Lower leg skin (tissue), 4 donors: ENCODE measurements at regions not wholly inside any gene's neighbourhood (a gene's known extent, or its start where the extent isn't known, plus 50 kb on each side); places are given as distances from the start of the nearest gene placed in this dataset.

Source experiments
- DNase-seq, 2 donors: peaks; one replicate each; pipeline ENCODE4 v3.0.0-alpha.2; 2019; ENCODE audit warnings: low spot score in 2 of 2
- H3K4me3 ChIP-seq: fragments of 200-600 bp; sonication (generic); 2 replicates; pipeline ENCODE4 v1.5.1; 2017; ENCODE audit warnings: mild to moderate bottlenecking, low read depth; ENCODE audit not compliant: poor library complexity, severe bottlenecking
- POLR2A ChIP-seq, 2 donors: fragments of 450-650 bp; IDR thresholded peaks; one replicate each; pipeline ENCODE4 v1.6.1; 2016 to 2017; ENCODE audit warnings: antibody characterized with exemption in 2 of 2, mild to moderate bottlenecking in 1 of 2, moderate library complexity in 1 of 2
- WGBS, 2 donors: methylation state at CpG; one replicate each; pipeline ENCODE4 v1.1.5; 2018; 5-methylcytosine and 5-hydroxymethylcytosine counted together
- intact Hi-C: fragments of 100-400 bp; cut with DNase I; formaldehyde crosslinking; loops from one replicate; pipeline ENCODE4 v1.15.0; 2023; ENCODE audit warnings: low total_unique reads
- TF ChIP-seq, protein P1 (sequence below), 3 donors: fragments of 450-650 bp; IDR thresholded peaks; one replicate each; pipeline ENCODE4 v1.5.1; 2016; ENCODE audit warnings: antibody characterized with exemption in 3 of 3, mild to moderate bottlenecking in 3 of 3, moderate library complexity in 2 of 3

DNA sequence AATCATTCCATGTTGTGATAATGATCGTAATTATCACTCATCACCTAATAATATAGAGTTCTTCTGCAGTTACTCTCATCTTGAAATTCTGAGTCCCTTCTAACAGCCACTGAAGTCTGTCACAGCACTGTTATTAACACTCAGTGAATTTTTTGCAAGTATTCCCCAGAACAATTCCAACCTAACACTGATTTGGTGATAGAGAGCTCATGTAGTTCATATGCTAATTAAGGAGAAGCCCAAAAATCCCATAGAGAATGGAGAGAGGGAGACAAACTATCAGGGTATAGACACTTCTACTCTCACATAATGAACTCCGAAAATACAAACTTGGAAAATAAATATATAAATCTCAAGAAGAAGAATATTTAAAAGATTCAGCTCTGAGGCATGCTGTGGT is 1253.4 kb upstream of the NXPH2 start:
- DNase-seq, result no peak
- TF ChIP-seq, protein P1, sequence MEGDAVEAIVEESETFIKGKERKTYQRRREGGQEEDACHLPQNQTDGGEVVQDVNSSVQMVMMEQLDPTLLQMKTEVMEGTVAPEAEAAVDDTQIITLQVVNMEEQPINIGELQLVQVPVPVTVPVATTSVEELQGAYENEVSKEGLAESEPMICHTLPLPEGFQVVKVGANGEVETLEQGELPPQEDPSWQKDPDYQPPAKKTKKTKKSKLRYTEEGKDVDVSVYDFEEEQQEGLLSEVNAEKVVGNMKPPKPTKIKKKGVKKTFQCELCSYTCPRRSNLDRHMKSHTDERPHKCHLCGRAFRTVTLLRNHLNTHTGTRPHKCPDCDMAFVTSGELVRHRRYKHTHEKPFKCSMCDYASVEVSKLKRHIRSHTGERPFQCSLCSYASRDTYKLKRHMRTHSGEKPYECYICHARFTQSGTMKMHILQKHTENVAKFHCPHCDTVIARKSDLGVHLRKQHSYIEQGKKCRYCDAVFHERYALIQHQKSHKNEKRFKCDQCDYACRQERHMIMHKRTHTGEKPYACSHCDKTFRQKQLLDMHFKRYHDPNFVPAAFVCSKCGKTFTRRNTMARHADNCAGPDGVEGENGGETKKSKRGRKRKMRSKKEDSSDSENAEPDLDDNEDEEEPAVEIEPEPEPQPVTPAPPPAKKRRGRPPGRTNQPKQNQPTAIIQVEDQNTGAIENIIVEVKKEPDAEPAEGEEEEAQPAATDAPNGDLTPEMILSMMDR (IDR thresholded peaks at IDR 0.05), result no peak
- TF ChIP-seq POLR2A (IDR thresholded peaks at IDR 0.05), result no peak
- 92 to 93% methylated on average over 2 of the region's 2 CpGs for WGBS, 2 donors
- intact Hi-C loops, result no loop called here
- H3K4me3 ChIP-seq, result no peak overlapping the region

DNA sequence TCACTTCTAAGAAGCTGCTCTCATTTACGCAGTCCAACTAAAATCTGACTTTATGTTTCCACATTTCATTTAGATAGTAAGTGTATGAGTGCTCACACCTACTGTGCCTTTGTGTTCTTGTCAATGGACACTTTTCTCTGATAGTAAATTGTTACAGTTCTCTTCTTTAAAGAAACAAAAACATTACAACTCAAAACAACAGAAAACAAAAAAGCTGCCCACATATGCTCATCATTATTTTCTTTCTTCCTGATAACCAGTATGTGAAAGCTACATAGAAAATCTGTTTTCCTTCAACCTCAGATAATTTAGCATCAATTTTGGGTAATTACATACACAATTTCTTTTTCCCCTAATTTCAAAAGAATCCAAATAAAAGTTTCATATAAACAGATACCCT is 1247.8 kb upstream of the NXPH2 start:
- H3K4me3 ChIP-seq, result no peak overlapping the region
- WGBS, 2 donors, result 85 to 89% methylated on average over 1 of the region's 1 CpG
- no peak for DNase-seq
- TF ChIP-seq, protein P1 (IDR thresholded peaks at IDR 0.05), result no peak
- no peak for TF ChIP-seq POLR2A (IDR thresholded peaks at IDR 0.05)
- intact Hi-C loops, result no loop called here

DNA sequence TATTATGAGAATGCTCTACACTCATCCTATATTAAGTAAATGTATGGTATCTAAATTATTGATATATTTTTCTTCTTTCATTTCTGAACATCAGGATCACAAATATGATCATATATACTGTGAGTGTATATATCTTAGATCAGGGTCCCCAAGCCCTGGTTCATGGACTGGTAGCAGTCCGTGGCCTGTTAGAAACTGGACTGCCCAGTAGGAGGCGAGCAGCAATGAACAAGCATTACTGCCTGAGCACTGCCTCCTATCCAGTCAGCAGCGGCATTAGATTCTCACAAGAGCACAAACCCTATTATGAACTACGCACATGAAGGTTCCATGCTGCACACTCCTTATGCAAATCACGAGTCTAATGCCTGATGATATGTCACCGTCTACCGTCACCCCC is 1247.1 kb upstream of the NXPH2 start:
- no peak for DNase-seq
- intact Hi-C loops, result no loop called here
- 93 to 96% methylated on average over 7 of the region's 7 CpGs for WGBS, 2 donors

DNA sequence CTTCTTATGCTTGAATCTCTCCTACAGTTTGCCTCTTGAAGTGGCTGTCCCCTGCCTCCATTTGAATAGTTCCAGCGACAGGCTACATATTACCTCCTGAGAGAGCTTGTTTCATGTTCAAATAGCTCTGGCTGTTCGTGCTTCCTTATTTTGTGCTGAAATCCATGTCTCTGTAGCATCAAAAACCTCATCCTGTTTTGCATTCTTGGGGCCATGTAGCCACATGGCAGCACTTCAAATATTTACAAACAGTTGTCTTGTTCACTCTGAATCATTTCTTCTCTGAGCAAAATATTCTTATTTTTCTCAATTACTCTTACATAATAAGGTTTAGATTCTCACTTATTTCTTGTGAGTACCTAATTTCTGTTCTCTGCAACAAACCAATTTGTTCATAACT is 1243.1 kb upstream of the NXPH2 start:
- WGBS, 2 donors, result 37 to 46% methylated on average over 2 of the region's 2 CpGs
- intact Hi-C loops, result no loop called here
- no peak overlapping the region for H3K4me3 ChIP-seq
- no peak for DNase-seq
- TF ChIP-seq, protein P1 (IDR thresholded peaks at IDR 0.05), result no peak
- no peak for TF ChIP-seq POLR2A (IDR thresholded peaks at IDR 0.05)

More for the DNA sequence above, 1247.1 kb upstream of the NXPH2 start:
- no peak overlapping the region for H3K4me3 ChIP-seq
- TF ChIP-seq, protein P1 (IDR thresholded peaks at IDR 0.05), result no peak
- TF ChIP-seq POLR2A (IDR thresholded peaks at IDR 0.05), result no peak

DNA sequence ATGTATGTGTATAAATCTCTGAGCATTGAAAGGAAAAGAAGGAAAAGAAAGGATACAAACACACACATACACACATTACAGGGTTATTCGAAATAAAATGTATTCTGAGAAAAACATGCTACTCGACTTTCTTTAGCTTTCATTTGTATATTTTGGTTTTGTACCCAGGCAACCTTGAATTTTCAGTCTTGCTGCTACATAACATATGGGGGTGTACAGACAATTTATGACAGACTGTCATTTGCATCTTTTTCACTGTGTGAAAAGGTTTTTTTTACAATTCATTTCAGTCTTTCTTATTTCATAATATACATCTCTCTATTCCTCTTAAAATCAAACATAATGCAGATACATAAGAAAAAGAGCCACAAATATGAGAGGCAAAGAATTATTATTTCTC is 1238.4 kb upstream of the NXPH2 start:
- no peak for DNase-seq
- no peak for TF ChIP-seq POLR2A (IDR thresholded peaks at IDR 0.05)
- TF ChIP-seq, protein P1 (IDR thresholded peaks at IDR 0.05), result no peak
- intact Hi-C loops, result no loop called here
- no peak overlapping the region for H3K4me3 ChIP-seq
- WGBS, 2 donors, result 64 to 67% methylated on average over 2 of the region's 2 CpGs

DNA sequence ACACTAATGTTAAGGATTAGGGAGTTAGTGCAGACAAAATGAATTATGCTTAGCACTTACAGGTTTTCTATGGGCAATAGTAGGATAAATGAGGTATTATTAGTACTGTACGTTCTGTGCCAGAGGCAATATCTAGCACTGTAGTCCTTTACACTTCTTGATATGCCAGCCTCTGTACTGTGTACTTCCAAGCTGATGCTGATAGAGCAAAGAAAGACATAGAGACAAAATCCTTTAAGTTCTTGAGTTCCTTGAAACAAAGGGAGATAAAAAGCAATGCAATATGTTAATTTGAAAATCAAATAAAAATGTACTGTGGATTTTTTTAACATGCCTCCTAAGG is 1234.0 kb upstream of the NXPH2 start:
- DNase-seq, result no peak
- WGBS, 2 donors, result 34 to 54% methylated on average over 1 of the region's 1 CpG
- TF ChIP-seq, protein P1 (IDR thresholded peaks at IDR 0.05), result no peak
- TF ChIP-seq POLR2A (IDR thresholded peaks at IDR 0.05), result no peak
- H3K4me3 ChIP-seq, result no peak overlapping the region
- intact Hi-C loops, result no loop called here
